H1 (cell line): ENCODE measurements at regions not wholly inside any gene's neighbourhood (a gene's known extent, or its start where the extent isn't known, plus 50 kb on each side); places are given as distances from the start of the nearest gene placed in this dataset.

Experiments
- KDM1A ChIP-seq: fragments of 200-600, 300-600 bp; sonication (generic); IDR thresholded peaks from 2 replicates; pipeline ENCODE4 v1.7.1; 2016; ENCODE audit warnings: mild to moderate bottlenecking, low read length, borderline replicate concordance
- TF ChIP-seq, protein P1 (sequence below), 3 experiments: IDR thresholded peaks; 1 replicate in 2 of 3; 2 replicates in 1 of 3; pipeline versions ENCODE4 v1.5.1 to v1.6.1; 2011; ENCODE audit warnings: low read length in 3 of 3, mild to moderate bottlenecking in 3 of 3, inconsistent platforms in 2 of 3, low read depth in 1 of 3, moderate library complexity in 1 of 3; ENCODE audit not compliant: insufficient read depth in 1 of 3; ENCODE audit errors: control extremely low read depth in 1 of 3

DNA sequence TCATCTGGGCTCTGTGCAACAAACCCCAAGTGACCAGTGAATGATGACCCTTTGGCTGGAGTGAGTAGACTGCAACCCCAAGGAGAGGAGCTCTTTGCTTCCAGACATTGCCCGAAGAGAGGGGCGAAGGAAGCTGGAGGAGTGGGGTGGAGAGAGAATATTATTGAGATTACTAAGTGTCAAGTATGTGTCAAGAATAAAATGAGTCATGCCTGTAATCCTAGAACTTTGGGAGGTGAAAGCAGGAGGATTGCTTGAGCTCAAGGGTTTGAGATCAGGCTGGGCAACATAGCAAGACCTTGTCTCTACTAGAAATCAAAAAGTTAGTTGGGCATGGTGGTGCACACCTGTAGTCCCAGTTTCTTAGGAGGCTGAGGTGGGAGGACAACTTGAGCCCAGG is 142.0 kb upstream of the CCL2 start:
- no peak for TF ChIP-seq KDM1A
- TF ChIP-seq, protein P1, sequence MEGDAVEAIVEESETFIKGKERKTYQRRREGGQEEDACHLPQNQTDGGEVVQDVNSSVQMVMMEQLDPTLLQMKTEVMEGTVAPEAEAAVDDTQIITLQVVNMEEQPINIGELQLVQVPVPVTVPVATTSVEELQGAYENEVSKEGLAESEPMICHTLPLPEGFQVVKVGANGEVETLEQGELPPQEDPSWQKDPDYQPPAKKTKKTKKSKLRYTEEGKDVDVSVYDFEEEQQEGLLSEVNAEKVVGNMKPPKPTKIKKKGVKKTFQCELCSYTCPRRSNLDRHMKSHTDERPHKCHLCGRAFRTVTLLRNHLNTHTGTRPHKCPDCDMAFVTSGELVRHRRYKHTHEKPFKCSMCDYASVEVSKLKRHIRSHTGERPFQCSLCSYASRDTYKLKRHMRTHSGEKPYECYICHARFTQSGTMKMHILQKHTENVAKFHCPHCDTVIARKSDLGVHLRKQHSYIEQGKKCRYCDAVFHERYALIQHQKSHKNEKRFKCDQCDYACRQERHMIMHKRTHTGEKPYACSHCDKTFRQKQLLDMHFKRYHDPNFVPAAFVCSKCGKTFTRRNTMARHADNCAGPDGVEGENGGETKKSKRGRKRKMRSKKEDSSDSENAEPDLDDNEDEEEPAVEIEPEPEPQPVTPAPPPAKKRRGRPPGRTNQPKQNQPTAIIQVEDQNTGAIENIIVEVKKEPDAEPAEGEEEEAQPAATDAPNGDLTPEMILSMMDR (IDR thresholded peaks at IDR 0.05; ENCODE audit: control extremely low read depth in 1 of 3, insufficient read depth in 1 of 3, low read depth in 1 of 3, low read length in 3 of 3) = no peak
